ENCODE measurements at regions not wholly inside any gene's neighbourhood (a gene's known extent, or its start where the extent isn't known, plus 50 kb on each side); places are given as distances from the start of the nearest gene placed in this dataset.
"Not testable (repeated sequence)": the region's sequence is repeated elsewhere in the genome, so short reads cannot be mapped to it uniquely, and the experiment has no call there.

DNA sequence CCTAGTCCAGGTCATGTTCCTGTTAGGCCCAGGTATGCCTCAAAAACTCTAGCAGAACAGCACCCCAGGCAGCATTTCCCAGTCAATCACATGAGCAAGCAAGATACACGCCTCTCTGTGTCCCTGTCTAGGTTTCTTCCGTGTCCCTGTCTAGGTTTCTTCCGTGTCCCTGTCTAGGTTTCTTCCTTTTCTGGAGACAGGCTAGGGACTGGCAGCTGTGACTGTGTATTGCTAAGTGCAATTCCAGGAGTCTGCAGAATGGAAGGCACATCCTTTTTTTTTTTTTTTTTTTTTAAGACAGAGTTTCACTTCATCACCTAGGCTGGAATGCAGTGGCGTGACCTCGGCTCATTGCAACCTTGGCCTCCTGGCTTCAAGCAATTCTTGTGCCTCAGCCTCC lies 77.6 kb downstream of the SETD4 start:
- no peak for DNase-seq (ENCODE audit: low read depth in 2 of 3, low spot score in 2 of 3)

DNA sequence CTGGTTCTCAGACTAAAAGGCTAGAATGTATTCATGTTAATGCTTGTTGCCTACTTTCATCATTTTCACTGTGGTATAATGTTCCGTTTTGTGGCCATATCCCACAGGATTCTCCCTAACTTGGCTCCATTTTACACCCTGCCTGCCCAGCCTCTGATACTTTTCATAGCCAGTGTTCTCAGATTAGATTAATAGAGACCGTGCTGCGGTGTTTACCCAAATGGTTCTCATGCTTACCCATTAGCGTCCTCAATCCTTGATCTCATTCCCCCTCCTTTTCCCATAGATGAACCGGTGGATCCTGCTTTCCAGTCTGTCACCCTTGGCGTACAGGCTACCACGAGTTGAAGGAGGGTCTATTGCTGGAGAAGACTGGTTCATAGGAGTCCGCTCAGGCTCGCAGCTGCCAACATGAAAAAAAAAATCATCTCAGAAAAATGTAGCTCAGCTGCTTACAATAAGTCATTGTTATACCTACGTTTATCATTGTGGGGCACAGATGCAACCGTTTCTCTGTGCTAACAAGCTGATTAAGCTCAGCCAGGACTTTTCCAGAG lies 78.7 kb downstream of the SETD4 start:
- no peak for DNase-seq (ENCODE audit: low read depth in 2 of 3, low spot score in 2 of 3)

DNA sequence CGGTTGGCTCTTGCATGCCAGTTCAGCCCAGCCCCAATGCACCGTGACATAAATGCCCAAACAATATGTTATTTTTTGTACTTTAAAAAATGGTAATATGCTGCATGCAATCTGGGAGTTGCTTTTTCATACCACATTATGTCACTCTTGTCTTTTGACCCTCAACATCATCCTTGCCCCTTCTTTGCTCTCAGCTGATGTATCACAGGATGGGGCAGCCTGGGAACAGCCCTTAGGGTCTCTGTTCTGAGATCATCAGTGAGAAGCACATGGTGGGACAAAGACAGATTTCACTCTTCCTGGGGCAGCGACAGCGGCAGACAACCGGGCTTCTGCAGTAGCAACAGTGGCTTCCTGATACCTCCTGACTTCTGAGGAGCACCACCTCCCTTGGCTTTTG lies 79.5 kb downstream of the SETD4 start:
- no peak for DNase-seq (ENCODE audit: low read depth in 2 of 3, low spot score in 2 of 3)

DNA sequence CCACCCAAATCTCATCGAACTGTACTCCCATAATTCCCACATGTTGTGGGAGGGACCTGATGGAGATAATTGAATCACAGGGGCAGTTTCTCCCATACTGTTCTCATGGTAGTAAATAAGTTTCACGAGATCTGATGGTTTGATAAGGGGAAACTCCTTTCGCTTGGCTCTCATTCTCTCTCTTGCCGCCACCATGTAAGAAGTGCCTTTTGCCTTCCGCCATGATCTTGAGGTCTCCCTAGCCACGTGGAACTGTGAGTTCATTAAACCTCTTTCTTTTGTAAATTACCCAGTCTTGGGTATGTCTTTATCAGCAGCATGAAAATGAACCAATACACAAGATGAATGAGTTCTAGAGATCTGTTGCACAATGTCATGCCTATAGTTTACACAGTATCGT lies 82.5 kb downstream of the SETD4 start:
- not testable (repeated sequence) for DNase-seq (ENCODE audit: low read depth in 2 of 3, low spot score in 2 of 3)

DNA sequence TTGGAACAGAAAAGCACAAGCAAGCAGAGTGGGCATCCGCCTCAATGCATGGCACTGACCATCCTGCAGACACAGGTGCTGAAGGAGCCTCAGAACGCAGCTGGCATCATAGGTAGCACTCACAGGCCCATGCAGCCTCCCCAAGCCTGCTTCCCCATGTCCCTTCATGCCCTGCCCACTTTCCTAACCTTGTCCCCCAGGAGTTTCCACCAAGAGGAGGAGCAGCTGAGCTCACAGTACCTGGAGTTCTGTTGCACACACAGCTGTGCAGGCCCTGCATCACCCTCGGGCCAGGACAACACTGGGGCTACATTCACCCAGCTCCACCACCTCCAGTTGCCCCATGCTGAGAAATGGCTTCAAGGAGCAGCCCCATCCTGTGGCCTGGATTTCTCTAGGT lies 83.4 kb downstream of the SETD4 start:
- DNase-seq (ENCODE audit: low read depth in 2 of 3, low spot score in 2 of 3): no peak

DNA sequence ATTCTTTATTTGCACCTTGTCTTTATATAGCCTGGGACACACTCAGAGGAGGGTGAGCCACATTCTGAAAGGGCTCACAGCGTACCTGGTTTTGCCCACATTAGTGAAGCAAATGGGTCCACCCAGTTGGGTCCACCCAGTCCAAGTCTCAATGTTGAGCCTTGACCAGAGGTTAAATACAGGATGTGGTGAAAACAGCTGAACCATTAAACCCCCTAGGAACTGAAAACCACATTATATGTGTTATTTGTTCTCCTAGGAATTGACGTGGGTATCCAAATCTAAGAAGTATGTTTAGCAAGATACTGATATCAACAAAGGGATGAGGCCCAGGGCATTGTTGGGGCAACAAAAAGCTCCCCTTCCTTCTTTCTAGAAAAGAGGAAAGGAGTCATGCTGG lies 83.8 kb downstream of the SETD4 start:
- no peak for DNase-seq (ENCODE audit: low read depth in 2 of 3, low spot score in 2 of 3)

DNA sequence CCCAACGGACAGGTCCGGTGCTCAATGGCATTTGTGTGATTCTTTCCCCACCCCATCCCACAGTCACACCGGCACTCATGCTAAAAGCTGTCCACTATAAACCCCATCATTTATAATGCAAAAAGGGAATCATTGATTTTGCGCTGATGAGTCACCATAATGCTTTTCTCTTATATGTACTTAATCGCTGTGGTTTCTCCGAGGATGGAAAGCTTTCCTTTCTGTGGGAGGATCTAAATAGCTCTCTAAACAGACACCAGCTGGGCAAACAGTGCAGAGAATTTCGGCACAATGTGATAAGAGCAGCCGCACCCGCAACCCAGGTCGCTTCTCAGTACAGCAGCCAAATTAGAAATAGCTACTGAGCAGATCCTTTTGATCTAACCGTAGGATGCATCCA lies 85.6 kb downstream of the SETD4 start:
- no peak for DNase-seq (ENCODE audit: low read depth in 2 of 3, low spot score in 2 of 3)

DNA sequence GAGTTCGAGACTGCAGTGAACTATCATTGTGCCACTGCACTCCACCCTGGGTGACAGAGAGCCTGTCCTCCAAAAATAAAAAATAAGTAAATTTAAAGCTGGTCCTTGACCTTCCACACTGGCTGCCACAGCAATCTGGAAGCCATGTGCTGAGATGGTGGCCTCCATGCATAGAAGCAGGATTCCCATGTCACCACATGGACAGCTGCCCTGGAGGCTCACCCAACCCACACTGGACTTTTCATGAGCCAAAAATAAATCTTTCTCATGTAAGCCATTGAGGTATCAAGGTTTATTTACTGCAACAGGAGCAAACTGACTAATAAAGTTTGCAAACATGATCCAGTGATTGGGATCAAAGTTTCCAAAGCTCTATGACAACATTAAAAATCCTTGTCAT lies 88.5 kb downstream of the SETD4 start:
- no peak for DNase-seq (ENCODE audit: low read depth in 2 of 3, low spot score in 2 of 3)

DNA sequence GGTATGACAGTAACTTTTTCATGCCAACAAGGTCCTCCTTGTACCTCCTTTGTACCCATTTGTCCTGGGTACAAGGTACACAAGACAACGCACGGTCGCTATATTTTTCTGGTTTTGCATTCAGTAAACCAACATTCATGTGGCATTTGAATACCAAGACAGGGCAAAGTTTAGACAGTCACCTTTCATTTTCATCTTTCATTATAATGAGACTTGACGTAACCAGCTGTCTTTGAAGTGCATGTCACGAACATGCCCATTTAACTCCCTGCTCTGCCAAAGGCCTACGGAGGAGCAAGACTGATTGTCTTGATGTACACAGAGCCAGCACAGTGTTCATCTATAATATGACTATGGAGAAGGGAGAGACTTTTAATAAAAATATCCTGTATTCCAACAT lies 91.0 kb downstream of the SETD4 start:
- no peak for DNase-seq (ENCODE audit: low read depth in 2 of 3, low spot score in 2 of 3)

DNA sequence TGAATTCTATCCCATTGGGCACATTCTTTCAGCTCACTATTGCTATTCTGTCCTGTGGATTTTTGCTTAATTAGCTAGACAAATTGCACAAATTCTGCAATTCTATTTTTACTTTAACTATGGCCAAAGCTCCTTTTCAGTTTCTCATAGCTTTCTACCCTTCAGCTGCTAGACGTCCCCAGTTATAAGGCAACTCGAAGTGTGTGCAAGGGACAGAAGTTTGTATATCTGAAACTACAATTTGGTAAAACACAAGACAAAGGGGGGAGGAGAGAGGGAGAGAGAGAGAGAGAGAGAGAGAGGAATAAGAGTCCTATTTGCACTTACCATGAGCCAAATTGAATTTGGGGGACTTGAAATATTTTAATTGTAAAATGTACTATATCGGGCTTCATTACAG lies 91.8 kb downstream of the SETD4 start:
- no peak for DNase-seq (ENCODE audit: low read depth in 2 of 3, low spot score in 2 of 3)

DNA sequence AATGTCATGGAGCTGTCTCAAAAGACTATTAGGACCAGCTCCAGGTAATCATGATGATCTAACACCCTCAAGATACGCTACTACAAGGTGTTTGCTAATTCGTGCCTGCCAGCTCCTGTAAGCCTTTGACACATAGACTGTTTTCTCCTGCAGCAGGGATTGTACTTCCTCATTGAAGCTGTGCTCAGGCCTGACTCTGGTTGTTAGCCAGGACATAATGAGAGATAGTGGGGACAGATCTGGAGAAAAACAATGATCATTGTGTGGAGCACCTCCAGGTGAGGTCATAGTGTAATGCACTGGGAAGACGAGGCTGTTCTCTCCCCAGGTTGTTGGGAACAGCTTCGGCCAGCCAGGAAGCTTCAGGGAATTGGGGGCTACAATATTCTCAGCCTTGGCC lies 94.6 kb downstream of the SETD4 start:
- DNase-seq (ENCODE audit: low read depth in 2 of 3, low spot score in 2 of 3): no peak

DNA sequence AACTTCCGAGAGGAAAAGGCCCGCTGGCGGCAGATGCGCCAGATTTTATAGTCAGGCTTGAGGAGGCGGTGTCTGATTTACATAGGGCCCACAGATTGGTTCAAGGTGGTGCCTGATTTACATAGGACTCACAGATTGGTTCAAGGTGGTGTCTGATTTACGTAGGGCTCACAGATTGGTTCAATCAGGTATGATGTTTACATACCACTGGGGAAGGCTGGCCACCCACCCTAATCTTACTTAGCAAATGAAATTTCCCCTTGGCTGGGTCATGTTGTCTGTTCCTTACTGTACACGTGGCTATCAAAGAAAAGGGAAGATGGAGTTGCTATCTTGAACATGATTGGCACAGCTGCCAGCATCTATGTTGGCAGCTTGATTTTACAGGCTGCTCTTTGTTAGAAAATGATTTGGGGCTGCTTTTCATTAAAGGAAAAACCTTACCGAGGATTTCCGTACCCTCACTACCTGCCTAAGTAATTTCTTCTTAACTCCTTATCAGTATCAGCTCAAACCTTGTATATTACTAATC lies 96.3 kb downstream of the SETD4 start:
- no peak for DNase-seq (ENCODE audit: low read depth in 2 of 3, low spot score in 2 of 3)

DNA sequence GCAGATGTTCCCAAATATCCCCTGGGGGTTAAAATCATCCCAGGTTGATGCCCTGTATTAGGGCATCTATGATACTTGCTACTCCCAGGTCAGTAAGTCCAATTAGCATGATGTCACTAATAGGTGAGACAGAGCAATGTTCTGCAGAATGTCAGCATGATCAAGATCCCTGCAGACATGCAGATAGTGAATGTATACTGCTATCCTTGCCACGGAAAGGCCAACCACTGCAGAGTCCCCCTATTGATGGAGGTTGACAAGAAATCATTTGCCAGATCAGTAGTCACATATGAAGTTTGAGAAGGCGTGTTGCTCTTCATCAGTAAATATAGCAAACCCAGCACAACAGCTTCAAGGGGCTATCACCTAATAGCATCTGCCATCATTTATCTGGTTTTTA lies 97.4 kb downstream of the SETD4 start:
- no peak for DNase-seq (ENCODE audit: low read depth in 2 of 3, low spot score in 2 of 3)

DNA sequence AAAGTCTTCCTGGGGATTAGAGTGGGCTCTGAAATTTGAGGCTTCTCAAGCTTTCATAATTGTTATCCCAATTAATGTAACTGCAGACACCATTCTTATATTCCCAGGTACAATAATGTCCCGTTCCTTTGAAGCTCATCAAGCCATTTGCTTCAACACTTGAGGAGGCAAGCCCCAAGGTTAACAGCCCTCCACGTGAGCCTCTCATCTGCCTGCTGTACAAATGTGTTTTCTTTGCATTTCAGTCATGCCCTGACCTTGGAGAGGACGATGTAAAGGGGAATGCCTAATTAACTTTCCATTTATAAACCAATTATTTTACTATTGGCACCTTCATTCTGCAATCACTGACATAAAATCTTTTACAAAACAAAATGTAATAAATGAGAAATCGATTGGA lies 106.3 kb downstream of the SETD4 start:
- no peak for DNase-seq (ENCODE audit: low read depth in 2 of 3, low spot score in 2 of 3)

DNA sequence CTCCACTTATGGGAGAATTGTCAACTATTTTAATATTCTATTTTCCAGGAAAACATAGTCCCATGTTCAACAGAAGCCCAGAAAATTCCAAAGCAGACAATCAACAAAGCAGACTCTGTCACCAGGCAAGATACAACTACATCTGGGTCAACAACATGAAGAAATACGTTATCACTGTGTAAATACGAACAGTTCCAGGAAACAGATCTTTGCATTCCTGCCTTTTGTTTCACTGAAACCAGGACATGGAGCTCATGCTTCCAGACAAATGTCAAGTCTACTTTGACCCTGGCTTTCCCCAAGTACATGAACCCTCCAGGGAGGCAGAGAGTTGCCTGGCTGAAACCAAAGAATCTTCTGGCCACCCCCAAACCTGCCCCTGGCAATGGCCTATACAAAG lies 106.7 kb downstream of the SETD4 start:
- DNase-seq (ENCODE audit: low read depth in 2 of 3, low spot score in 2 of 3): no peak

DNA sequence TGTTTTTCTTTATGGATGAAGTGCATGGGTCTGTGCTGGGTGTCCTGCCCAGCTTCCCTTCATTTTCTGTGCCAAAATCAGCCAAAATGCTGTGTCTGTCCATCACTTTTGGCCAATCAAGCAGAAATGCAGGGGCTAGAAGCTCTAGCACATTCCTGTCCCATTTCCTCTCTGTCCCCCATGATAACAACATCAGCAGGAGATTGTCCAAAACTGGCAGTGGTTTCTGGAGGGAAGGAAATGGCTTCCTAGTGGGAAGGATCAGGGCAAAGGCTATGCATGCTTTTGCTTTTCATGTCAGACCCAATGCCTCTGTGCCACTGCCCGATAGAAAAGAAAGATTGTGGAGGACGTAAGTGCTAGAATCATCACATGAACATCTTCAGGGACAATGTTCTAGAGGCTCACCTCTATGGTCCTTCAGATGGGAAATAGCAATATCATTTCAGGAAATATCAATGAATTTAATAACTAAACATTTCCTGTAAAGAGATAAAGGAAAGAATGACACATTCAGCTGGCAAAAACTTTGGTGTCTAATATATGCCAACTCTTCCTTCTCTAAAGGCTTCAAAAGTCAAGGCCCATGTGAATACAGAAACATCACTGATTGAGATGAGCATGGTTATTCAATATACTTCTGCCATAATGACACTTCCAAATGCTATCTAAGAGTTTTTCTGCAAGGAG lies 107.5 kb downstream of the SETD4 start:
- DNase-seq (ENCODE audit: low read depth in 2 of 3, low spot score in 2 of 3): no peak

DNA sequence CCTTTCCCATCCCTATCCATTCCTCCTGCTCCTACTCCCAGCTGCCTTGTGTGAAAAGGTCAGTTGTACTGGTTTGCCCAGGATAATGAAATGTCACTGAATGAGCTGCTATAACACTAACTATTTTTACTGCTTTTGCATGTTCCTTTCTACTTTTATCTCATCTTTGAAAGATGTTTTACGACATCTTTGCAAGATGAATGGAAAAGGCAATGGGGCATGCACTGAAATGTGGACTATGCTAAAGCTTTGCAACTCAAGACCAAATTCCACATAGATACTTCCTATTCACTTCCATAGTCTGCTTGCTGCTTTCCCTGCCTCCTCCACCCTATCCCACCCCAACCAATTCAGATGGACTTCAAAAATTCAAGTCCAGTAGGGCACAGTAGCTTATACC lies 111.3 kb downstream of the SETD4 start:
- DNase-seq (ENCODE audit: low read depth in 2 of 3, low spot score in 2 of 3): no peak

DNA sequence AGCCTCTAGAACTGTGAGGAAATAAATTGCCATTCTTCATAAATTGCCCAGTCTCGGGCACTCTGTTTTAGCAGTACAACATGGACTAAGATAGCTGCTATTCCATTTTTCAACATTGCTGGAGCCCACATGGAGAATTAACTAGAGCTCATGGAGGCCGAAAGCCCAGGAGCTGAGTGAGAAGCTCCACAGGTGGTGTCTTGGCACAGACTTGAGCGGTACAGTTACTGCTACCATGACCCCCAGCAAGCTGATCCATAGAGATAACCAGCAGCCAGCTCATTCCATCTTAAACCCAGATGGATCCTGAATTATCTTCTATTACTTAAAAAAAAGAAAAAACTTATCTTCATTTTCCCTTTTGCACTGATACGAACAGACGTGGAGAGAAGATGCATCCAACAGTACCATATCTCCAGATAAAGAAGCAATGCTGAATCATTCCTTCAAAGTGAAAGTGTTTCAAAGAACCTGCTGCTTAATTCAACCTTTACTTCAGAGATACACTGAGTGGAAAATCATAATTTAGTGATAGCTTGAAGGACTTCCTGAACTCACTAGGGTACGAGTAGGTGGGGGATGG lies 115.1 kb downstream of the SETD4 start:
- no peak for DNase-seq (ENCODE audit: low read depth in 2 of 3, low spot score in 2 of 3)

DNA sequence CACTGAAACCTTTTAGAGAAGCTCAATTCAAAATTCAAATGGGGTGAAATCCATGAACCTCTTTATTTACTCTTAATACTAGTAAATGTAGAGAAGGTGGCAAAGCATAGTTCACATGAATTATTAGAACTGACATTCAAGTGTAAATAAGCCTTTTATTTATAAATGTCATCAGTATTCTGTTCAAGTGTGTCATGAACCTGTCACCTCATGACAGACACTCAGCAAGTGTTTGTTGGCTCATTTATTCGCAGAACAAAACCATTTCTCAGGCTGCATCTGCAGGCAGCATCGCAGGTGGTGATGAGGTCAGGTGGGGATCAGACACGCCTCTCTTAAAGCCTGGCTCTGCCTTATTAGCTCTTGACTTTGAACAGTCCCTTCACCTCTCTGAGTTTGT lies 116.6 kb downstream of the SETD4 start:
- DNase-seq (ENCODE audit: low read depth in 2 of 3, low spot score in 2 of 3): no peak

DNA sequence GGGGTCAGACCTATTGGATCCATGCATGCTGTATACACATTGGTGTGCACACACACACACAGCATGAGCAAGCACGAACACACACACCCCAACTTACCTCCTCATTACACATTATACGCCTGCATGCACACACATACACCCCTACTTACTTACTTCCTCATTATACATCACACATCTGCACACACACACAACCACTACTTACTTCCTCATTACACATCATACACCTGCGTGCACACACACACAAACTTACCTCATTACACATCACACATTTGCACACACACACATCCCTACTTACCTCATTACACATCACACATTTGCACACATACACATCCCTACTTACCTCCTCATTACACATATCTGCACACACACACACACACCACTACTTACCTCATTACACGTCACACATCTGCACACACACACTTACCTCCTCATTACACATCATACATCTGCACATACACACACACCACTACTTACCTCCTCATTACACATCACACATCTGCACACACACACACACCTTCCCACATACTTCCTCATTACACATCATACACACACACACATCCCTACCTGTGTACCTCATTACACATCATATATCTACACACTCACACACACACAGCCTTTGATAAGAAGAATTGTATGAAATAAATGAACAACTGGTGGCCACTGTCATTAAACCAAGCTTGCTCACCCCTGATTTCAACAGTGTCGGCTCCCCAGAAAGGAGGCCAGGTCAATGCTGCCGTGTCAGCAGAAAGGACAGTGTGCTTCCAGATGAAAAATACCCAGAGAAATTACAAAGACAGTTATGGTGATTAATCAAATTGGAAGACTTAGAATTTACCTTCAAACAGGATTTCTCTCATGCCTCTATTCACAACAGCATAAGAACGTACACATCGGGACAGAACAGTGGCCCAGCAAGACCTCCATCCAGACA lies 117.8 kb downstream of the SETD4 start:
- no peak for DNase-seq (ENCODE audit: low read depth in 2 of 3, low spot score in 2 of 3)

DNA sequence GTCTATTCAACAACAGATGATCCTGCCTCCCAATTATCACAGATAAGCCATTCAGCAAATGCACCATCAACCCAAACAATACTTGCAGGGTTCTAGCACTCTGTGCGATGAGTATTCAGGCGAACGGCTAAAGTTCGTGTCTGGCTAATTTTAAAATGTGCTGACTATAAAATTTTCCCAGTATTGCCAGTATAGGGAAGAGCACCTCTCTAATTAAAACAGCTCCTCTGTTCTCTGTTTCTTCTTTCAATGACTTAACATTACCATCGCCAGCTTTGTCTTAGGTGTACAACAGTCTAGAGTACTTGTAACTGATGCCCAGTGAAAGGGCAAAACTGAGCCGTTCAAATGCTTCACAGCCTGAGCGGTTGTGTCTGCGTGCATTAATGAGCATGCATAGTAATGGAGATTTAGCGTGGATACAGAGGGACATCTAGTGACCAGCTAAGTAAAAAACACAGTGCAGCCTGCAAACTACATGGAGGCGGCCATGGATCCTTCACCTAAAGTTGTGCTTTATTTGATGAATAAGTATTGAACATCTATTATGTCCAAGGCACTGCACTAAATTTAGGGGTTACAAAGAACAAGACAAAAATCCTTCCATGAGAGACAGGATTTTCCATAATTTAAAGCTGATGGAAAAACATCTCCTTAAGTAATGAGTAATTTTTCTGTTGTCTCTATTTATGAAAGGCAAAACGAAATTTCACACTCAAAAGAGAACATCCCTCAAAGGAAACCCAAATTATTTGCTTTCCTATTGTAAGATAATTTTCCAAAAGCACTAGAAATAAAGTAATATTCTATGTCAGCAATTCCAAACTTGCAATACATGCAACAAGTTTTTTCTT lies 120.0 kb downstream of the SETD4 start:
- no peak for DNase-seq (ENCODE audit: low read depth in 2 of 3, low spot score in 2 of 3)

Measured in activated CD8-positive, alpha-beta memory T cell treated with anti-CD3 and anti-CD28 coated beads for 48 hours (primary cell).